ENCODE measurements at regions not wholly inside any gene's neighbourhood (a gene's known extent, or its start where the extent isn't known, plus 50 kb on each side); places are given as distances from the start of the nearest gene placed in this dataset.

DNA sequence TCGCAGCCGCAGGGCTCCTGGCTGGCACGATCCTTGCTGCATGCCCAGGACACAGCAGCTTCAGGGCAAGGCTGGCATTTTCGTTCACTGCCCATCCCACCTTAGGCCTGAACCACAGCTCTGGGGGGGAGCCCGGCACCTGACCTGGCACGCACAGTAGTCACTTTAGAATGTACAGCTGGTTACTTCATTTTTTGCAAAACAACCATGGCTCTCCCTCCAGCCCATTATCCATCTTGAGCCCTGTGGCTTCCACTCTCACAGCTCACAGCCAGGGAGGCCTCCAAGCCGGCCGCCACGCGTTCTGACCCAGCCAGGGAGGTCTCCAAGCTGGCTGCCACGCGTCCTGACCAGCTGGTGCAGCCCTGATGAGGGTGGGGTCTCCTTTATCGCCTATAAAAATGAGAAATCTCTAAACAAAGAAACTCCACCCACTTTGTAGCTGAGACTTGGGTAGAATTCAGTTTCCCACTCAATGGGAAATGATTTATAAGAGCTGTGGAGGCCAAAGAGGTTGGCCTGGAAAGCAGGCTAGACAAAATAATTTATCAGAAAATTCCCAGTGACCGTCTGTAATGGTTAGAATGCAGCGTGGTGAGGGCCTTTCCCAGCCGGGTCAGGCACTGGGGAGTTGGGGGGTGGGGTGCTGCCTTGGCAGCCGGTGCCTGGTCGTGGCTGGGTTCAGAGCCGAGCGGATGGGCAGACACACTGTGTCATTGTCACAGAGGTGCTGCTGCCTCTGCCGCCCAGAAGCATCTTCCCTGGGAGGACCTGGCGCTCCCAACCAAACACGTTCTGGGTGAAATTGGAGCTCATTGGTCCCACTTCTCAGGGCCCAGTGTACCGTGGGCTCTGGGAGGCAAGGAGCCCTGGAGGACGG is 54.6 kb upstream of the ACTRT2 start:
- no peak for DNase-seq (ENCODE audit: low read depth in 2 of 2)
- TF ChIP-seq, protein P1, sequence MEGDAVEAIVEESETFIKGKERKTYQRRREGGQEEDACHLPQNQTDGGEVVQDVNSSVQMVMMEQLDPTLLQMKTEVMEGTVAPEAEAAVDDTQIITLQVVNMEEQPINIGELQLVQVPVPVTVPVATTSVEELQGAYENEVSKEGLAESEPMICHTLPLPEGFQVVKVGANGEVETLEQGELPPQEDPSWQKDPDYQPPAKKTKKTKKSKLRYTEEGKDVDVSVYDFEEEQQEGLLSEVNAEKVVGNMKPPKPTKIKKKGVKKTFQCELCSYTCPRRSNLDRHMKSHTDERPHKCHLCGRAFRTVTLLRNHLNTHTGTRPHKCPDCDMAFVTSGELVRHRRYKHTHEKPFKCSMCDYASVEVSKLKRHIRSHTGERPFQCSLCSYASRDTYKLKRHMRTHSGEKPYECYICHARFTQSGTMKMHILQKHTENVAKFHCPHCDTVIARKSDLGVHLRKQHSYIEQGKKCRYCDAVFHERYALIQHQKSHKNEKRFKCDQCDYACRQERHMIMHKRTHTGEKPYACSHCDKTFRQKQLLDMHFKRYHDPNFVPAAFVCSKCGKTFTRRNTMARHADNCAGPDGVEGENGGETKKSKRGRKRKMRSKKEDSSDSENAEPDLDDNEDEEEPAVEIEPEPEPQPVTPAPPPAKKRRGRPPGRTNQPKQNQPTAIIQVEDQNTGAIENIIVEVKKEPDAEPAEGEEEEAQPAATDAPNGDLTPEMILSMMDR (IDR thresholded peaks at IDR 0.05; ENCODE audit: low read depth, low read length) = no peak
- no peak overlapping the region for H3K4me3 ChIP-seq (replicated peaks in 1 of 2; ENCODE audit: low read depth in 2 of 2, low read length in 2 of 2)

DNA sequence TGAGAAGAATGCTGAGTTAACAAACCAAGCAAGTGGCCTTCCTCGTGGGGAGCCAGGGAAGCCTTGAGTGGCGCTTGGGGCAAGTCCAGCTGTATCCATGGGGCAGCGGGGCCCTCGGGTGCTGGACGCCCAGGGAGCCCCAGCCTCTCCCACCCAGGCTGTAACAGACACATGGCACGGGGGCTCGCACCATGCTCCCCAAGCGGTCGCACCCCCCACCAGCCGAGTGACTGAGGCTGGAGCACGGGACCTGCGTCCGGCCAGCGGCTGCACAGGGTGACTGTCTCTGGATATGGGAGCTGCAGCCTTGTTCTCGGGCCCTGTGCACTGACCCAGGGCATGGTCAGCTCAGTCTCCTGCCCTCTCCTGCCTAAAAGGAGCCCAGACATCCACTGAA is 53.9 kb upstream of the ACTRT2 start:
- TF ChIP-seq, protein P1 (IDR thresholded peaks at IDR 0.05; ENCODE audit: low read depth, low read length) = no peak
- H3K4me3 ChIP-seq (replicated peaks in 1 of 2; ENCODE audit: low read depth in 2 of 2, low read length in 2 of 2) = no peak overlapping the region
- DNase-seq (ENCODE audit: low read depth in 2 of 2) = no peak

DNA sequence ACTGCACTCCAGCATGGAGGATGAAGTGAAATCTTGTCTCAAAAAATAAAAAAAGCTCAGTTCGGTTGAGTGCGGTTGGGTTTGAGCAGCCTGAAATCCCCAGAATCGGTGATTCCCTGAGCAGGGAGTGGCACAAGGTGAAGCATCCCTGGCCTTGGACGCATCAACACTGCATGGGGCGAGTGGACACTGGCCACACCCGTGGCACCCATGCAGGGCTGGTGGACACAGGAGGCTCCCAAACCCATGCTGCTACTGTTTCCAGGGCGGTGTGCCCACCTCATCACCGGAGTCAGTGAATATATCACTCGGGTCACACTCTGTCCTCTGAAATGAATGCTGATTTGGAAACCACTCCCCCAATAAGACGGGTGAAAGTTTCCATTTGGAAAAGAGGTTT is 53.4 kb upstream of the ACTRT2 start:
- DNase-seq (ENCODE audit: low read depth in 2 of 2) = no peak
- TF ChIP-seq, protein P1 (IDR thresholded peaks at IDR 0.05; ENCODE audit: low read depth, low read length) = no peak
- no peak overlapping the region for H3K4me3 ChIP-seq (replicated peaks in 1 of 2; ENCODE audit: low read depth in 2 of 2, low read length in 2 of 2)

DNA sequence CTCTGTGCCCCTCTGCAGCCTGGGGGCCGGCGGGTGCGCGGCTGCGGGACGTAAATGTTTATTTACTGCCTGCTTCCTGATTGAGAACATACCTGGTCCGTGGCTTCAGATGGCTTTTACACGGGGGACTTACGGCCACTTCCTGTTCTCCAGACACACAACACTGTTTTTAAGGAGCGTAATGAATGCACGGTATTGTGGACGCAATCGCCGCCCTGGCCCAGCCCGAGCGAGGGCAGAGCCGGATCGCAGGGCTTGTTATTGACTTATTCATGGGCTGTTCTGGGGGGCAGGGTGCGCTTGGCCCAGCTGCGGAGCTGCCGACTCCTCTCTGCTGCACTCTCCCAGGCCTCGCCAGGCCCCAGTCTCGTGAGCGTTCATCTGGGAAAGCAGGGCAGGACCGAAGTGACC is 52.8 kb upstream of the ACTRT2 start:
- H3K4me3 ChIP-seq (replicated peaks in 1 of 2; ENCODE audit: low read depth in 2 of 2, low read length in 2 of 2) = no peak overlapping the region
- TF ChIP-seq, protein P1 (IDR thresholded peaks at IDR 0.05; ENCODE audit: low read depth, low read length) = no peak
- DNase-seq (ENCODE audit: low read depth in 2 of 2) = no peak

DNA sequence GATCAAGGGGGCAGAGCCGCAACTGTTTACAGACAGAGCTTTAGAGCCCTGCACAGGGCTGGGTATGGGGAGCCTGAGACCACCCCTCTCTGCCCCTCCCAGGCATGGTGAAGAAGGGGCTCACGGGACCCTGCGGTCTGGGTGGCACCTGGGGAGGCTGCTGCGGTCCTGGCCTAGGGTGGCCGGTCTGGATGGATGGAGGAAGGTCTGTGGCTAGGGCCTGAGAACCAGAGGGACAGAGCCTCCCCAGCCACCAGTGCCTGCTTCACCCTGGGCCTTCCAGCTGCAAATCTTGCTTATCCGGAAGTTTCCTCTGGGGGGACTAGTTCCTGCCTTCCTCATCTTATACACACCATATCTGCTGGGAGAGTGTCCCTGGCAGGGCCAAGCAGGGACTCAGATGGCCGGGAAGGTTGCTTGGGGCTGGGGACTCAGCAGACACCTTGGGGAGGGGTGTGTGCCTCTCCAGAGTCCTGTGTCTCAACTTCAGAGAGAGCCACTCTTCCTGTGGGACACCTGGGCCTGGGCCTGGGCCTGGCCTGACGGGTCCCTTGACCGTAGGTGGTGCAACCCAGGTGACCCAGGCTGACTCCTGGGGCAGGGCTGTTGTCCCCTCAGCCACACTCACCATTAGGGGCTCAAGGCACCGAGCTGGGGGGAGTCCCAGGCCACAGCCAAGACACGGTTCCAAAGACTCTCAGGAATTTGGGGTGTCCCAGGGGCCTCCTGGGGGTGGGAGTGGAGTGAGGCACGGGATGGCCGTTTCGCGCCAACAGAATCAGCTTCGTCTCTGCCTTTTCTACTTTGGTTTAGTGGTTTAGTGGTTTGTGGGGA is 52.0 kb upstream of the ACTRT2 start:
- DNase-seq (ENCODE audit: low read depth in 2 of 2) = no peak
- TF ChIP-seq, protein P1 (IDR thresholded peaks at IDR 0.05; ENCODE audit: low read depth, low read length) = no peak
- H3K4me3 ChIP-seq (replicated peaks in 1 of 2; ENCODE audit: low read depth in 2 of 2, low read length in 2 of 2) = no peak overlapping the region

DNA sequence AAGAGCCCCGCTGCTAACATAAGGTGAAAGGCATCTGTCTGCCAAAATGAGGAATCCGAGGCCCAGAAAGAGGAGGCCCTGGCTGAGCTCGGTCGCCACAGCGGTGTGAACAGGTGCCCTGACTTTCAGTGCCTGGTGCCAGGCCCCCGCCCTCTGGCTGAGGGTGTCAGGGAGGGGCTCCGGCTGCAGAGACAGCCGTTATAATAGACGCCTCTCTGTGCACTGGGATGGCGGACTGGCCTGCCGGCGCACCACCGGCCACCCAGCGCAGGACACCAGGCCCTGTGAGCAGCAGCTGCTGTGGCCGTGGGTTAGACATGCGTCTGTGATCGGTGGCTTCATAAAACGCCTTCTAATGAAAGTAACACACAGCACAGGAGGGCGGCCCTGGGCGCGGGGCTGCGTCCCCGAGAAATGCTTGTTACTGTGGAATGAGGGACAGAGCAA is 51.4 kb upstream of the ACTRT2 start:
- TF ChIP-seq, protein P1 (IDR thresholded peaks at IDR 0.05; ENCODE audit: low read depth, low read length) = no peak
- H3K4me3 ChIP-seq (replicated peaks in 1 of 2; ENCODE audit: low read depth in 2 of 2, low read length in 2 of 2) = no peak overlapping the region
- DNase-seq (ENCODE audit: low read depth in 2 of 2) = no peak

Data from cardiac fibroblast (primary cell).